ENCODE measurements at regions not wholly inside any gene's neighbourhood (a gene's known extent, or its start where the extent isn't known, plus 50 kb on each side); places are given as distances from the start of the nearest gene placed in this dataset.
"Not testable (repeated sequence)": the region's sequence is repeated elsewhere in the genome, so short reads cannot be mapped to it uniquely, and the experiment has no call there.

GRCh38 chr12:68432622-68433021, 100.5 kb upstream of the MDM1 start:
- no peak for DNase-seq (ENCODE audit: extremely low spot score)
- Histone ChIP-seq H3K4me3 (ENCODE audit: low read depth, low read length) (no peak overlapping the region), H3K27ac (ENCODE audit: low read depth) (no peak overlapping the region), H3K4me1 (ENCODE audit: insufficient read depth) (no peaks in the 10 kb centered on the region), H3K36me3 (ENCODE audit: insufficient read depth) (peaks cover 1% of the 10 kb centered on the region)

DNA sequence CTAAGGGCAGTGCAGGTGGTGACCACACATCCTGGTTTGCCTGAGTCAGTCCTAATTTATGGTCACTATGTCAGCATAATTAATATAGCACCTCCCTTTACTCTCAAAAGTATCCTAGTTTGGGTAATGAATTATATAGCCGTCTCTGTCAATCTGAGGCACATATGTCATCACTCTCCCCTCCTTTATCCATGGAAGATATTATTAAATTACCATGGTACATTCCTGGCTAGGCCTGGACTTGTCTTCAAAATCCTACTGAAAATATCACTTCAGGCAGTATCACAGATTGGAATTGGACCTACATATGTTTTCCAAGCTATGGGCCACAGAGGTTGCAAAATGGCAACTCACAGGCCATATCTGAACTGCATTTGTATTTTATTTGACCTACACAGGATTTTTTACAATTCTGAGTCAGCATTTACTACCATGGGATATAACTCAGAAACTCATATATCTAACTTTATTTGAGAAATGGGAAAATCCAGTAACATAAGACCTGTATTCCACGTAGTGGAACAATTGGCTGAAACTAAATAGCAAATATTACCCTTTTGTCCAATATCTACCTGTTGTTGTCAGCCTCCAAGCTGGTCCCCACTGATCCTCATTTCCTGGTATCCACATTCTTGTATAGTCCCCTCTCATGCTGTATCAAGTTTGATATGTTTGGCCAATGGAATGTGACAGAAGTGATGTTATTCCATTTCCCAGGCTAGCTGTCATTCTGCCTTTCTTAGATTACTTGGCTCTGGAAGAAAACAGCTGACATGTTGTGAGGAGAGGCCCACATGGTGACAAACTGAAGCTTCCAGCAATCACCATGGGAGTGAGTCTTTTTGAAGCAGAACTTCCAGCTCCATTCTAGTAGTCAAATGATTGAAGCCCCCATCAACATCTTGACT, 102.5 kb upstream of the MDM1 start:
- DNase-seq (ENCODE audit: extremely low spot score): no peak
- 98% methylated on average over 2 of the region's 2 CpGs for WGBS
- H3K4me1 ChIP-seq (ENCODE audit: insufficient read depth): no peaks in the 10 kb centered on the region
- no peak overlapping the region for H3K4me3 ChIP-seq (ENCODE audit: low read depth, low read length)
- no peak overlapping the region for H3K27ac ChIP-seq (ENCODE audit: low read depth)
- peaks cover 1% of the 10 kb centered on the region for H3K36me3 ChIP-seq (ENCODE audit: insufficient read depth)

DNA sequence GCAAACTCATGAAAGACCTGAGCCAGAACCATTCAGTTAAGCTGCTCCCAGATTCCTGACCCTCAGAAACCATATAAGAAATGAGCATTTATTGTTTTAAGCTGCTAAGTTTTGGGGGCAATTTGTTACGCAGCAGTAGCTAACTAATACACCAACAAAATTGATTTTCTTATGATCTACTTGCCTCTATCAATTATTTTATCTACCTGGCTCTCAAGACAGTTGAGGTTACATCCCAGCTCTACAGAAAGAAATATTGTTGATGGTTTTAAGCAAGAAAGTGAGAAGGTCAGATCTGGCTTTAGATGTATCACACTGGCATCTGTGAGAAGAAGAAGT, 103.1 kb upstream of the MDM1 start:
- Histone ChIP-seq H3K4me1 (ENCODE audit: insufficient read depth) (no peaks in the 10 kb centered on the region), H3K4me3 (ENCODE audit: low read depth, low read length) (no peak overlapping the region), H3K36me3 (ENCODE audit: insufficient read depth) (peaks cover 1% of the 10 kb centered on the region), H3K27ac (ENCODE audit: low read depth) (no peak overlapping the region)
- 99% methylated on average over 1 of the region's 1 CpG for WGBS
- no peak for DNase-seq (ENCODE audit: extremely low spot score)

GRCh38 chr12:68435816-68436215, 103.7 kb upstream of the MDM1 start:
- Histone ChIP-seq H3K27ac (ENCODE audit: low read depth) (no peak overlapping the region), H3K36me3 (ENCODE audit: insufficient read depth) (peaks cover 1% of the 10 kb centered on the region), H3K4me1 (ENCODE audit: insufficient read depth) (no peaks in the 10 kb centered on the region), H3K4me3 (ENCODE audit: low read depth, low read length) (no peak overlapping the region)
- no peak for DNase-seq (ENCODE audit: extremely low spot score)
- WGBS: 49% methylated on average over 2 of the region's 2 CpGs

DNA sequence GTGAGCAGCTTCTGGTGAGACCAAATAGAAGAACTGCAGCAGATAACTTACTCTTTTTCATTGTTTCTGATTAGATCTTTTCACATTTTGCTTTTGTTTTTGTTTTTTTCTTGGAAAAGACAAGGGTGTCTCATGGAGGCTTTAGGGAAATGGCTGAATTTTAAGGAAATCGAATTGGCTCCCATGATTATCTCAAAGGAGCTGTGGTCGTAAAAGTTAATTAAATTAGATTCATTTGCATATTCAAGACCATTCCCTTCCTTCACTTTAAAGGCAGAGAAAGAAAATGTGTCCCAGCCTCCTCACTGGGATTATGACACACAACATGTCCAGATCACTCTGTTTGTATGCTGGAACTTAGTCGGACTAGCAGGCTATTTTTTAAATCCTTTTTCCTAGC, 106.4 kb upstream of the MDM1 start:
- Histone ChIP-seq H3K27ac (ENCODE audit: low read depth) (no peak overlapping the region), H3K4me3 (ENCODE audit: low read depth, low read length) (no peak overlapping the region), H3K4me1 (ENCODE audit: insufficient read depth) (no peaks in the 10 kb centered on the region), H3K36me3 (ENCODE audit: insufficient read depth) (no peaks in the 10 kb centered on the region)
- DNase-seq (ENCODE audit: extremely low spot score): no peak
- 91% methylated on average over 3 of the region's 3 CpGs for WGBS

DNA sequence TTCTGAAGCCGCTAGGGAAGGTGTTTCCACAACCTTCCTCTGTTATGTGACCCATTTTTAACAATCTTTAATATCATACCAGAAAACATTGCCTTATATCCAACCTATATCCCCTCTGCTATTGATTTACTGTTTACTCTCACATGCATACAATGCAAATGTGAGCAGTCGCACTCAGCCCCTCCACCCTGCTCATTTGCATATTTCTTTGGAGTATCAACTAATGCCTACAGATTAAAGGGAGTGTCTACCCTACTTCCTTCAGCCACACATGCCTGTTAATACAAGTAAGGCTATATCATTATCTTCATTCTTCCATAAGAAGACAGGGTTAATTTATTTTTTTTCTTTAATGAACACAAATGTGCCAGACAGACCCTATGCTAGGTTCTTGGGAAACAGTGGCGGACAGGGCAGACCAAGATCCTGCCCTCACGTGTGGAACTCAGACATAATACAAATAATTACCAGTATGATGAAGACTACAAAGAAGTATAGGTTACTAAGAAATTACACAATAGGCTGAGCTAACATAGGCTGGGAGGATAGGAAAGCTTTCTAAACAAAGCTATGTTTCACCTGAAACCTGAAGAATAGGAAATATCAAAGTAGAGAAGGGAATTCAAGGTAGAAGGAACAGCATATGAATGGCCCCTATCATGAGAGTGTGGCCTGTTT, 107.3 kb upstream of the MDM1 start:
- Histone ChIP-seq H3K4me1 (ENCODE audit: insufficient read depth) (no peaks in the 10 kb centered on the region), H3K27ac (ENCODE audit: low read depth) (no peak overlapping the region), H3K4me3 (ENCODE audit: low read depth, low read length) (no peak overlapping the region), H3K36me3 (ENCODE audit: insufficient read depth) (no peaks in the 10 kb centered on the region)
- WGBS: 91% methylated on average over 4 of the region's 4 CpGs
- no peak for DNase-seq (ENCODE audit: extremely low spot score)

GRCh38 chr12:68440068-68440581, 108.0 kb upstream of the MDM1 start:
- no peak for DNase-seq (ENCODE audit: extremely low spot score)
- Histone ChIP-seq H3K36me3 (ENCODE audit: insufficient read depth) (no peaks in the 10 kb centered on the region), H3K4me3 (ENCODE audit: low read depth, low read length) (no peak overlapping the region), H3K4me1 (ENCODE audit: insufficient read depth) (no peaks in the 10 kb centered on the region), H3K27ac (ENCODE audit: low read depth) (no peak overlapping the region)
- 75% methylated on average over 5 of the region's 5 CpGs for WGBS

DNA sequence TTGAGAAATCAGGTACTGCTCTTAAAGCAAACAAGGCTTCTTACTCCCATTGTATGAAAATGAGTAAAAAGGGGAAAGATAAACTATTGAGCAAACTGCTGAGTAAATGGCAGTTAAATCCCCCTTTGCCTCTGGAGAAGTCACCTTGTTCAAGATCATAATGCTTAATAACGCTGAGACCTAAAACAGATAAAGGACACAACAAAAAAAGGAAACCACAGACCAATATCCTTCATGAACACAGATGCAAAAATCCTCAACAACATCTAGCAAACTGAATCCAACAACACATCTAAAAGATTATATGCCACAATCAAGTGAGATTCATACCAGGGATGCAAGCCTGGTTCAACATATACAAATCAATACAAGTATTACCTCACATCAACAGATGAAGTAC, 109.0 kb upstream of the MDM1 start:
- no peaks in the 10 kb centered on the region for H3K36me3 ChIP-seq (ENCODE audit: insufficient read depth)
- 86% methylated on average over 1 of the region's 1 CpG for WGBS
- H3K4me3 ChIP-seq (ENCODE audit: low read depth, low read length): no peak overlapping the region
- no peaks in the 10 kb centered on the region for H3K4me1 ChIP-seq (ENCODE audit: insufficient read depth)
- H3K27ac ChIP-seq (ENCODE audit: low read depth): no peak overlapping the region
- no peak for DNase-seq (ENCODE audit: extremely low spot score)

DNA sequence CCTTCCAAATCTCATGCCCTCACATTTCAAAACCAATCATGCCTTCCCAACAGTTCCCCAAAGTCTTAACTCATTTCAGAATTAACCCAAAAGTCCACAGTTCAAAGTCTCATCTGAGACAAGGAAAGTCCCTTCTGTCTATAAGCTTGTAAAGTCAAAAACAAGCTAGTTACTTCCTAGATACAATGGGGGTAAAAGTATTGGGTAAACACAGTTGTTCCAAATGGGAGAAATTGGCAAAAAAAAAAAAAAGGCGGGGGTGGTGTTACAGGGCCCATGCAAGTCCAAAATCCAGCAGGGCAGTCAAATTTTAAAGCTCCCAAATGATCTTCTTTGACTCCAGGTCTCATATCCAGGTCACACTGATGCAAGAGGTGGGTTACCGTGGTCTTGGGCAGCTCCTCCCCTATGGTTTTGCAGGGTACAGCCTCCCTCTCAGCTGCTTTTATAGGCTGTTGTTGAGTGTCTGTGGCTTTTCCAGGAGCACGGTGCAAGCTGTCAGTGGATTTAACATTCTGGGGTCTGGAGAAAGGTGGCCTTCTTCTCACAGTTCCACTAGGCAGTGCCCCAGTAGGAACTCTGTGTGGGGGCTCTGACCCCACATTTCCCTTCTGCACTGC, 110.3 kb upstream of the MDM1 start:
- not testable (repeated sequence) for H3K27ac ChIP-seq (ENCODE audit: low read depth); H3K4me3 ChIP-seq (ENCODE audit: low read depth, low read length); DNase-seq (ENCODE audit: extremely low spot score); H3K4me1 ChIP-seq (ENCODE audit: insufficient read depth); H3K36me3 ChIP-seq (ENCODE audit: insufficient read depth)
- WGBS: 88% methylated on average over 3 of the region's 3 CpGs

DNA sequence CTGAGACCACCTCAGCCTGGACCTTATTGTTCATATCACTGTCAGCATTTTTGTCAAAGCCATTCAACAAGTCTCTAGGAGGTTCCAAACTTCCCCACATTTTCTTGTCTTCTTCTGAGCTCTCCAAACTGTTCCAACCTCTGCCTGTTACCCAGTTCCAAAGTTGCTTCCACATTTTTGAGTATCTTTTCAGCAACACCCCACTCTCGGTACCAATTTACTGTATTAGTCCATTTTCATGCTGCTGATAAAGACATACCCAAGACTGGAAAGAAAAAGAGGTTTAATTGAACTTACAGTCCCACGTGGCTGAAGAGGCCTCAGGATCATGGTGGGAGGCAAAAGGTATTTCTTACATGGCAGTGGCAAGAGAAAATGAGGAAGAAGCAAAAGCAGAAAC, 111.5 kb upstream of the MDM1 start:
- H3K4me1 ChIP-seq (ENCODE audit: insufficient read depth); DNase-seq (ENCODE audit: extremely low spot score); H3K36me3 ChIP-seq (ENCODE audit: insufficient read depth); H3K27ac ChIP-seq (ENCODE audit: low read depth); H3K4me3 ChIP-seq (ENCODE audit: low read depth, low read length): not testable (repeated sequence)
- WGBS: 89% methylated on average over 2 of the region's 2 CpGs

DNA sequence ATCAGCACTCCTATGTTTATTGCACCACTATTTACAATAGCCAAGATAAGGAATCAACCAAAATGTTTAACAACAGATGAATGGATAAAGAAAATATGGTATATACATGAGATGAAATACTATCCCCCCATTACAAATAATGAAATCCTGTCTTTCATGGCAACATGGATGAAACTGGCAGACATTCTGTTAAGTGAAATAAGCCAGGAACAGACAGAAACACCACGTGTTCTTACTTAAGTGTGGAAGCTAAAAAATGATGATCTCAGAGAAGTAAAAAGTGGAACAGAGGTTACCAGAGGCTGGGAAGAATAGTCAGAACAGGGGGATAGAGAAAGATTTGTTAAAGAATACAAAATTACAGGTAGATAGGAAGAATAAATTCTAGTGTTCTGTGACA, 113.7 kb upstream of the MDM1 start:
- no peak overlapping the region for H3K4me3 ChIP-seq (ENCODE audit: low read depth, low read length)
- no peaks in the 10 kb centered on the region for H3K36me3 ChIP-seq (ENCODE audit: insufficient read depth)
- no peak overlapping the region for H3K27ac ChIP-seq (ENCODE audit: low read depth)
- 12% methylated on average over 1 of the region's 1 CpG for WGBS
- no peak for DNase-seq (ENCODE audit: extremely low spot score)
- H3K4me1 ChIP-seq (ENCODE audit: insufficient read depth): no peaks in the 10 kb centered on the region

- Histone ChIP-seq H3K4me1 (ENCODE audit: insufficient read depth) (peaks cover 2% of the 10 kb centered on the region), H3K4me3 (ENCODE audit: low read depth, low read length) (no peak overlapping the region), H3K27ac (ENCODE audit: low read depth) (no peak overlapping the region), H3K36me3 (ENCODE audit: insufficient read depth) (no peaks in the 10 kb centered on the region)
- DNase-seq (ENCODE audit: extremely low spot score): no peak
- 36% methylated on average over 1 of the region's 1 CpG for WGBS
Measured at GRCh38 chr12:68446384-68446783, 114.2 kb upstream of the MDM1 start.

DNA sequence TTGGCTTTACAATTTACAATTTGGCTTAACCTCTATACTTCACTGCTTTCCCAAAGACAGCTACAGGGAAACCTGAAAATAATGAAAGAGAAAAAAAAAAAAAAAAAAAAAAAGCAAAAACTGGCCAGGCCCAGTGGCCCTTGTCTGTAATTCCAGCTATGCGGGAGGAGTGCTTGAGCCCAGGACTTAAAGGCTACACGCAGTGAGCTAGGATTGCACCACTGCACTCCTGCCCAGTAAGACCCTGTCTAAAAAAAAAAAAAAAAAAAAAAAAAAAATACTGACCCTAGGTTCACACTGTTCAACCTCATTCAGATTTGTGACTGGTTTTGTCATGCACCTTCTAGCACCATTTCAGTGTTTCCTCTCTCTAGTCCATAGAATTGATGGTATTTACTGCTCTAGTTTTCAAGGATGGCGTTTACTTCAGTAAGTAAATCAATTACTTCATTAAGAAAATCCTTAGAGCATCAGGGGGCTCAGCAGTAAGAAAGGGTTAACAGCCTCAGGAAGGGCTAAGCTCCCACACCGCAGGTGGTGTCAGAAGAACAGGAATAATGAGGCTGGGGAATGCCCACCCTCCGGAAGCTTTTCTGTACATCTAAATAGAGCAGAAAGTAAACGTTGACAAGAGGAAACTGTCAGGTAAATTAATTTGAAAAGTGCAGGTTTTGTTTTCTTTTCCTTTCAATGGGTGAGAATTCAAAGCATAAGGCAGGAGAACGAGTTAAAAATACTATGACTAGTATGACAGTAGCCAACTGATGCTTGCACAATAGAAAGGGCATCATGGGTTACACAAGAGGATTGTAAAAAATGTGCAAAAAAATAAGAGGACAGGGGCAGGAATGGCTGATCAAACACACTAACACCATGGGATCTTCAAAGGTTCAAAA, 115.0 kb upstream of the MDM1 start:
- no peak for DNase-seq (ENCODE audit: extremely low spot score)
- WGBS: 53% methylated on average over 7 of the region's 7 CpGs
- H3K36me3 ChIP-seq (ENCODE audit: insufficient read depth): no peaks in the 10 kb centered on the region
- H3K4me1 ChIP-seq (ENCODE audit: insufficient read depth): peaks cover 2% of the 10 kb centered on the region
- no peak overlapping the region for H3K27ac ChIP-seq (ENCODE audit: low read depth)
- H3K4me3 ChIP-seq (ENCODE audit: low read depth, low read length): no peak overlapping the region
